H9 (cell line): ENCODE measurements at regions not wholly inside any gene's neighbourhood (a gene's known extent, or its start where the extent isn't known, plus 50 kb on each side); places are given as distances from the start of the nearest gene placed in this dataset.

ENCODE experiments used
- DNase-seq: peaks from one replicate; pipeline ENCODE4 v3.0.0-alpha.2; 2017
- H2AFZ ChIP-seq: one replicate; pipeline ENCODE4 v1.6.1; 2013; ENCODE audit warnings: mild to moderate bottlenecking, low read length, control low read depth, moderate library complexity
- H2AK5ac ChIP-seq: 2 replicates; pipeline ENCODE4 v1.6.1; 2013; ENCODE audit warnings: low read length, control low read depth, mixed read lengths; ENCODE audit not compliant: insufficient read length
- H2BK120ac ChIP-seq: one replicate; pipeline ENCODE4 v1.6.1; 2013; ENCODE audit warnings: low read depth, mild to moderate bottlenecking, low read length, control low read depth, inconsistent platforms; ENCODE audit not compliant: poor library complexity, severe bottlenecking
- H2BK12ac ChIP-seq: 2 replicates; pipeline ENCODE4 v1.6.1; 2013; ENCODE audit warnings: low read length, control low read depth, mixed read lengths, low read depth; ENCODE audit not compliant: insufficient read length
- H2BK15ac ChIP-seq: 2 replicates; pipeline ENCODE4 v1.6.1; 2013; ENCODE audit warnings: low read depth, low read length, control low read depth
- H2BK20ac ChIP-seq: one replicate; pipeline ENCODE4 v1.6.1; 2013; ENCODE audit warnings: low read depth, mild to moderate bottlenecking, low read length, control low read depth, inconsistent platforms; ENCODE audit not compliant: poor library complexity, severe bottlenecking
- H2BK5ac ChIP-seq: 2 replicates; pipeline ENCODE4 v1.6.1; 2013; ENCODE audit warnings: low read length, control low read depth, mixed read lengths; ENCODE audit not compliant: insufficient read length
- H3K14ac ChIP-seq: 2 replicates; pipeline ENCODE4 v1.6.1; 2013; ENCODE audit warnings: low read length, control low read depth; ENCODE audit not compliant: insufficient read depth
- H3K18ac ChIP-seq: 2 replicates; pipeline ENCODE4 v1.6.1; 2013; ENCODE audit warnings: low read depth, mild to moderate bottlenecking, mixed read lengths, low read length, control low read depth; ENCODE audit not compliant: insufficient read length
- H3K23ac ChIP-seq: 2 replicates; pipeline ENCODE4 v1.6.1; 2013; ENCODE audit warnings: low read length, control low read depth, mixed read lengths, low read depth; ENCODE audit not compliant: insufficient read length
- H3K23me2 ChIP-seq: 2 replicates; pipeline ENCODE4 v1.6.1; 2013; ENCODE audit warnings: low read depth, mild to moderate bottlenecking, mixed read lengths, low read length, control low read depth; ENCODE audit not compliant: insufficient read length, poor library complexity, severe bottlenecking
- H3K27ac ChIP-seq: 2 replicates; pipeline ENCODE4 v1.5.1; 2013; ENCODE audit warnings: low read length, control low read depth, mixed read lengths, low read depth; ENCODE audit not compliant: insufficient read length
- H3K27me3 ChIP-seq: 2 replicates; pipeline ENCODE4 v1.6.1; 2013; ENCODE audit warnings: low read length, control low read depth, inconsistent platforms; ENCODE audit not compliant: insufficient read depth
- H3K4ac ChIP-seq: 2 replicates; pipeline ENCODE4 v1.6.1; 2013; ENCODE audit warnings: low read depth, mild to moderate bottlenecking, control low read depth, inconsistent platforms, low read length, moderate library complexity
- H3K4me1 ChIP-seq: 2 replicates; pipeline ENCODE4 v1.6.1; 2013; ENCODE audit warnings: low read length, control low read depth, inconsistent platforms; ENCODE audit not compliant: insufficient read depth
- H3K4me2 ChIP-seq: 2 replicates; pipeline ENCODE4 v1.6.1; 2013; ENCODE audit warnings: low read length, control low read depth, mixed read lengths; ENCODE audit not compliant: insufficient read length, insufficient read depth
- H3K56ac ChIP-seq: 2 replicates; pipeline ENCODE4 v1.6.1; 2013; ENCODE audit warnings: low read depth, mild to moderate bottlenecking, mixed read lengths, low read length, control low read depth; ENCODE audit not compliant: insufficient read length
- H3K79me1 ChIP-seq: 2 replicates; pipeline ENCODE4 v1.6.1; 2013; ENCODE audit warnings: low read depth, mild to moderate bottlenecking, moderate library complexity, low read length, control low read depth, inconsistent platforms; ENCODE audit not compliant: insufficient read depth, poor library complexity, severe bottlenecking
- H3K79me2 ChIP-seq: 2 replicates; pipeline ENCODE4 v1.6.1; 2013; ENCODE audit warnings: low read length, control low read depth, inconsistent platforms; ENCODE audit not compliant: insufficient read depth
- H3K9ac ChIP-seq: 2 replicates; pipeline ENCODE4 v1.6.1; 2013; ENCODE audit warnings: low read length, control low read depth, mixed read lengths; ENCODE audit not compliant: insufficient read length; ENCODE audit errors: extremely low read depth
- H3K9me3 ChIP-seq: one replicate; pipeline ENCODE4 v1.6.1; 2013; ENCODE audit warnings: low read depth, low read length, inconsistent platforms; ENCODE audit not compliant: control insufficient read depth
- H3T11ph ChIP-seq: one replicate; pipeline ENCODE4 v1.6.1; 2013; ENCODE audit warnings: mild to moderate bottlenecking, low read length, control low read depth, inconsistent platforms
- H4K20me1 ChIP-seq: one replicate; pipeline ENCODE4 v1.6.1; 2013; ENCODE audit not compliant: control insufficient read depth, insufficient read length, insufficient read depth
- H4K5ac ChIP-seq: 2 replicates; pipeline ENCODE4 v1.6.1; 2013; ENCODE audit warnings: low read depth, mild to moderate bottlenecking, mixed read lengths, low read length, control low read depth; ENCODE audit not compliant: insufficient read length
- H4K8ac ChIP-seq: replicated peaks from 2 replicates; pipeline ENCODE4 v1.6.1; 2013; ENCODE audit warnings: low read length, control low read depth, mixed read lengths, low read depth; ENCODE audit not compliant: insufficient read length
- H4K91ac ChIP-seq: 2 replicates; pipeline ENCODE4 v1.6.1; 2013; ENCODE audit warnings: low read depth, mild to moderate bottlenecking, moderate library complexity, mixed read lengths, low read length, control low read depth; ENCODE audit not compliant: insufficient read length
- H3K27ac Mint-ChIP-seq, 3 experiments: 2 replicates in 2 of 3; 3 replicates in 1 of 3; pipeline ENCODE4 v1.8.0; 2020 to 2021; ENCODE audit warnings: mixed read lengths in 3 of 3, mild to moderate bottlenecking in 1 of 3, moderate library complexity in 1 of 3
- H3K27me3 Mint-ChIP-seq: 2 replicates; pipeline ENCODE4 v1.8.0; 2021; ENCODE audit warnings: low read depth, mild to moderate bottlenecking, moderate library complexity, mixed read lengths
- H3K36me3 Mint-ChIP-seq, 3 experiments: 2 replicates in 2 of 3; 3 replicates in 1 of 3; pipeline ENCODE4 v1.8.0; 2020 to 2021; ENCODE audit warnings: low read depth in 3 of 3, mixed read lengths in 3 of 3; ENCODE audit not compliant: insufficient read depth in 1 of 3
- H3K4me1 Mint-ChIP-seq, 2 experiments: 2 replicates each; pipeline ENCODE4 v1.8.0; 2020; ENCODE audit warnings: mixed read lengths in 2 of 2
- H3K4me3 Mint-ChIP-seq, 2 experiments: 2 replicates in 1 of 2; 3 replicates in 1 of 2; pipeline ENCODE4 v1.8.0; 2020 to 2021; ENCODE audit warnings: mild to moderate bottlenecking in 2 of 2, mixed read lengths in 2 of 2, moderate library complexity in 1 of 2
- H3K9me3 Mint-ChIP-seq, 2 experiments: 2 replicates in 1 of 2; 3 replicates in 1 of 2; pipeline ENCODE4 v1.8.0; 2020; ENCODE audit warnings: mild to moderate bottlenecking in 2 of 2, mixed read lengths in 2 of 2, moderate library complexity in 1 of 2
- WGBS: extraction: QIAGEN DNeasy Blood & Tissue Kit; methylation state at CpG from one replicate; pipeline ENCODE4 v1.1.7; 2013; ENCODE audit warnings: missing lambda C conversion rate, low lambda C conversion rate, mixed read lengths; ENCODE audit not compliant: insufficient read length; ENCODE audit errors: extremely low coverage; 5-methylcytosine and 5-hydroxymethylcytosine counted together
- TF ChIP-seq, protein P1 (sequence below): fragments of 200-600 bp; sonication (generic); conservative IDR thresholded peaks from 3 replicates; pipeline ENCODE4 v1.8.0; 2021; ENCODE audit warnings: antibody characterized with exemption, mild to moderate bottlenecking

DNA sequence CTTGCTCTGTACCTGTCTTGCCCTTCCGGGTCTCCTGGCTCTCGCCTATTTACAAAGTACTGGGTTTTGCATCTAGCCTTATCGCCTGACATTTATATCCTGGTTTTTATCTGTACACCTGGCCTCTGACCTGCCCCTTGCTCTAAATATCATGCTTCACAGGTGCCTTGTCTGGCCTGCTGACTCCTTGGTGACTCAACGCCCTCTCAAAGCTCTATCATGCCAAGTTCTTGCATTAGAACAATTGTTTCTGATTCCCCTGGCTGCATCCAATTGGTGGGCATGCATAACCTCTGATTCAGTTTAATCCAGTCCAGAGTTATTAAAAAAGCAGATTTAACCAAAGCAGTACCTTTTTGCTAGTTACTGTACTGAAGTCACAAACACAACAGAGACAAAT, 113.9 kb upstream of the CCDC68 start:
- H3K27ac Mint-ChIP-seq = no peak overlapping the region
- no peak overlapping the region for H3K4me3 Mint-ChIP-seq
- Histone ChIP-seq H3K79me2 (no peaks in the 10 kb centered on the region), H3K18ac (no peak overlapping the region), H3K9ac (no peak overlapping the region), H3K14ac (no peak overlapping the region), H3K27ac (no peak overlapping the region), H3K23ac (no peak overlapping the region), H4K5ac (no peak overlapping the region), H3K79me1 (no peaks in the 10 kb centered on the region), H3K27me3 (no peaks in the 10 kb centered on the region), H3K9me3 (no peaks in the 10 kb centered on the region), H2BK120ac (no peak overlapping the region), H2BK20ac (no peak overlapping the region), H4K91ac (no peak overlapping the region), H4K20me1 (no peaks in the 10 kb centered on the region), H2BK5ac (no peak overlapping the region), H2BK15ac (no peak overlapping the region), H3K4me1 (no peaks in the 10 kb centered on the region), H2AFZ (no peak overlapping the region), H3T11ph (no peak overlapping the region), H3K23me2 (no peaks in the 10 kb centered on the region), H3K56ac (no peak overlapping the region), H2AK5ac (no peak overlapping the region), H3K4me2 (no peak overlapping the region), H3K4ac (no peak overlapping the region), H2BK12ac (no peak overlapping the region), H4K8ac (no peak overlapping the region)
- H3K36me3 Mint-ChIP-seq = no peaks in the 10 kb centered on the region
- no peak for DNase-seq
- H3K9me3 Mint-ChIP-seq = no peaks in the 10 kb centered on the region
- TF ChIP-seq, protein P1, sequence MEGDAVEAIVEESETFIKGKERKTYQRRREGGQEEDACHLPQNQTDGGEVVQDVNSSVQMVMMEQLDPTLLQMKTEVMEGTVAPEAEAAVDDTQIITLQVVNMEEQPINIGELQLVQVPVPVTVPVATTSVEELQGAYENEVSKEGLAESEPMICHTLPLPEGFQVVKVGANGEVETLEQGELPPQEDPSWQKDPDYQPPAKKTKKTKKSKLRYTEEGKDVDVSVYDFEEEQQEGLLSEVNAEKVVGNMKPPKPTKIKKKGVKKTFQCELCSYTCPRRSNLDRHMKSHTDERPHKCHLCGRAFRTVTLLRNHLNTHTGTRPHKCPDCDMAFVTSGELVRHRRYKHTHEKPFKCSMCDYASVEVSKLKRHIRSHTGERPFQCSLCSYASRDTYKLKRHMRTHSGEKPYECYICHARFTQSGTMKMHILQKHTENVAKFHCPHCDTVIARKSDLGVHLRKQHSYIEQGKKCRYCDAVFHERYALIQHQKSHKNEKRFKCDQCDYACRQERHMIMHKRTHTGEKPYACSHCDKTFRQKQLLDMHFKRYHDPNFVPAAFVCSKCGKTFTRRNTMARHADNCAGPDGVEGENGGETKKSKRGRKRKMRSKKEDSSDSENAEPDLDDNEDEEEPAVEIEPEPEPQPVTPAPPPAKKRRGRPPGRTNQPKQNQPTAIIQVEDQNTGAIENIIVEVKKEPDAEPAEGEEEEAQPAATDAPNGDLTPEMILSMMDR = no peak
- no CpG with 5 or more reads among the region's 4 CpGs for WGBS
- peaks cover 5 to 6% of the 10 kb centered on the region in 2 experiments; a peak in 1 of 4 replicates for H3K4me1 Mint-ChIP-seq
- H3K27me3 Mint-ChIP-seq = no peaks in the 10 kb centered on the region; the same call in 1 of the 2 replicates
